ENCODE measurements at regions not wholly inside any gene's neighbourhood (a gene's known extent, or its start where the extent isn't known, plus 50 kb on each side); places are given as distances from the start of the nearest gene placed in this dataset.
"Not testable (repeated sequence)": the region's sequence is repeated elsewhere in the genome, so short reads cannot be mapped to it uniquely, and the experiment has no call there.

GRCh38 chr3:21020043-21020442 lies 731.0 kb downstream of the ZNF385D start:
- DNase-seq: no peak

GRCh38 chr3:21017115-21017852 lies 733.7 kb downstream of the ZNF385D start:
- DNase-seq: no peak

GRCh38 chr3:21013566-21013965 lies 737.4 kb downstream of the ZNF385D start:
- DNase-seq: no peak

GRCh38 chr3:20999661-21000060 lies 751.3 kb downstream of the ZNF385D start:
- DNase-seq: no peak

- DNase-seq: no peak
These were observed 753.8 kb downstream of the ZNF385D start for GRCh38 chr3:20997183-20997582.

- peak; percentile 34 for DNase-seq
These were observed 760.1 kb downstream of the ZNF385D start for GRCh38 chr3:20990896-20991295.

- DNase-seq: peak; percentile 55
These were observed 761.4 kb downstream of the ZNF385D start for GRCh38 chr3:20989653-20990052.

GRCh38 chr3:20984594-20985205 lies 766.3 kb downstream of the ZNF385D start:
- no peak for DNase-seq

- no peak for DNase-seq
These were observed 775.8 kb downstream of the ZNF385D start for GRCh38 chr3:20975188-20975651.

GRCh38 chr3:20974396-20974795 lies 776.6 kb downstream of the ZNF385D start:
- DNase-seq: no peak

GRCh38 chr3:20970807-20971206 lies 780.2 kb downstream of the ZNF385D start:
- not testable (repeated sequence) for DNase-seq

- DNase-seq: not testable (repeated sequence)
These were observed 781.5 kb upstream of the SGO1 start for GRCh38 chr3:20967485-20967884.

GRCh38 chr3:20958161-20958560 lies 772.2 kb upstream of the SGO1 start:
- DNase-seq: no peak

GRCh38 chr3:20945892-20946291 lies 759.9 kb upstream of the SGO1 start:
- no peak for DNase-seq

GRCh38 chr3:20935791-20936190 lies 749.8 kb upstream of the SGO1 start:
- DNase-seq: no peak

GRCh38 chr3:20931834-20932233 lies 745.8 kb upstream of the SGO1 start:
- DNase-seq: no peak

GRCh38 chr3:20930034-20930433 lies 744.0 kb upstream of the SGO1 start:
- DNase-seq: peak; percentile 18

- no peak for DNase-seq
These were observed 738.8 kb upstream of the SGO1 start for GRCh38 chr3:20924646-20925385.

GRCh38 chr3:20921112-20921511 lies 735.1 kb upstream of the SGO1 start:
- not testable (repeated sequence) for DNase-seq

- DNase-seq: no peak
These were observed 731.1 kb upstream of the SGO1 start for GRCh38 chr3:20916951-20917606.

- DNase-seq: no peak
These were observed 728.3 kb upstream of the SGO1 start for GRCh38 chr3:20914310-20914709.

GRCh38 chr3:20912406-20912805 lies 726.4 kb upstream of the SGO1 start:
- peak; percentile 19 for DNase-seq

- DNase-seq: peak; percentile 17
These were observed 723.5 kb upstream of the SGO1 start for GRCh38 chr3:20909511-20909910.

Data from fibroblast of skin of back (primary cell).